H7 (cell line): ENCODE measurements at regions not wholly inside any gene's neighbourhood (a gene's known extent, or its start where the extent isn't known, plus 50 kb on each side); places are given as distances from the start of the nearest gene placed in this dataset.

ENCODE experiments used
- DNase-seq: peaks from one replicate; pipeline ENCODE4 v3.0.0; 2012
- H3K27me3 ChIP-seq: 2 replicates; pipeline ENCODE4 v1.6.0; 2011; ENCODE audit warnings: mild to moderate bottlenecking, low read length; ENCODE audit not compliant: control insufficient read depth, insufficient read depth
- H3K36me3 ChIP-seq: replicated peaks from 2 replicates; pipeline ENCODE4 v1.5.1; 2011; ENCODE audit warnings: low read length; ENCODE audit not compliant: control insufficient read depth, insufficient read depth
- H3K4me3 ChIP-seq: 2 replicates; pipeline ENCODE4 v1.5.1; 2011; ENCODE audit warnings: low read depth, mild to moderate bottlenecking, control low read depth, low read length, moderate library complexity; ENCODE audit not compliant: insufficient read depth

GRCh38 chr11:47908198-47908597, 60.0 kb upstream of the NUP160 start:
- H3K27me3 ChIP-seq = no peaks in the 10 kb centered on the region
- H3K4me3 ChIP-seq = no peak overlapping the region
- DNase-seq = no peak
- no peaks in the 10 kb centered on the region for H3K36me3 ChIP-seq

GRCh38 chr11:47907499-47907898, 59.3 kb upstream of the NUP160 start:
- no peaks in the 10 kb centered on the region for H3K27me3 ChIP-seq
- H3K4me3 ChIP-seq = no peak overlapping the region
- no peaks in the 10 kb centered on the region for H3K36me3 ChIP-seq
- no peak for DNase-seq

GRCh38 chr11:47906066-47906465, 57.9 kb upstream of the NUP160 start:
- Histone ChIP-seq H3K4me3 (no peak overlapping the region), H3K36me3 (no peaks in the 10 kb centered on the region), H3K27me3 (no peaks in the 10 kb centered on the region)
- no peak for DNase-seq

- Histone ChIP-seq H3K27me3 (no peaks in the 10 kb centered on the region), H3K36me3 (no peaks in the 10 kb centered on the region), H3K4me3 (no peak overlapping the region)
- DNase-seq = no peak
These were observed 57.4 kb upstream of the NUP160 start for GRCh38 chr11:47905358-47906059.

GRCh38 chr11:47904808-47905207, 56.7 kb upstream of the NUP160 start:
- no peak overlapping the region for H3K4me3 ChIP-seq
- H3K36me3 ChIP-seq = no peaks in the 10 kb centered on the region
- DNase-seq = no peak
- H3K27me3 ChIP-seq = no peaks in the 10 kb centered on the region

GRCh38 chr11:47904048-47904447, 55.9 kb upstream of the NUP160 start:
- H3K27me3 ChIP-seq = no peaks in the 10 kb centered on the region
- no peak for DNase-seq
- no peaks in the 10 kb centered on the region for H3K36me3 ChIP-seq
- H3K4me3 ChIP-seq = no peak overlapping the region

GRCh38 chr11:47899801-47900200, 51.7 kb upstream of the NUP160 start:
- no peaks in the 10 kb centered on the region for H3K36me3 ChIP-seq
- H3K4me3 ChIP-seq = no peak overlapping the region
- H3K27me3 ChIP-seq = no peaks in the 10 kb centered on the region
- no peak for DNase-seq
